SKM-1 treated with dmso at 0.1 percent for 144 hours (cell line): ENCODE measurements at regions not wholly inside any gene's neighbourhood (a gene's known extent, or its start where the extent isn't known, plus 50 kb on each side); places are given as distances from the start of the nearest gene placed in this dataset.

ENCODE experiments used
- DNase-seq: peaks from one replicate; lab custom pipeline; 2025; ENCODE audit not compliant: unreplicated experiment; lab: John Stamatoyannopoulos, UW

DNA sequence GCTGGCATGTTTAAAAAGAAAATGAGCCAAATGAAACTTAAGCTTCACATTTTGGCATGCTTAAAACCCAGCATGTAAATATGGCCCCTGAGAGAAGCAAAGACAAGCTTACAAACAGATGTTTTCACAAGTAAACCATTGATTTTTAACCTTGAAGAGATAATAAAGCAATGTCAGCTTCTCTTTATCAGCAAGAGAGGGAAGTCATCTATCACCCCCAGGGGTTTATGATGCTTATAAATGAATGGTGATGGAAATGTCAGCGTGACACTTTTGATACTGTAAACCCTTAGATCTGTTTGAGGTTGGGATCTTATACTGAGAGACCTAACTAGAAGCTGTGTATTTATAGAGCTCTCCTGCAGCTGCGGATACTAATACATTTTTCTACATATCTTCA lies 471.3 kb downstream of the PLA2G4A start:
- DNase-seq = no peak

DNA sequence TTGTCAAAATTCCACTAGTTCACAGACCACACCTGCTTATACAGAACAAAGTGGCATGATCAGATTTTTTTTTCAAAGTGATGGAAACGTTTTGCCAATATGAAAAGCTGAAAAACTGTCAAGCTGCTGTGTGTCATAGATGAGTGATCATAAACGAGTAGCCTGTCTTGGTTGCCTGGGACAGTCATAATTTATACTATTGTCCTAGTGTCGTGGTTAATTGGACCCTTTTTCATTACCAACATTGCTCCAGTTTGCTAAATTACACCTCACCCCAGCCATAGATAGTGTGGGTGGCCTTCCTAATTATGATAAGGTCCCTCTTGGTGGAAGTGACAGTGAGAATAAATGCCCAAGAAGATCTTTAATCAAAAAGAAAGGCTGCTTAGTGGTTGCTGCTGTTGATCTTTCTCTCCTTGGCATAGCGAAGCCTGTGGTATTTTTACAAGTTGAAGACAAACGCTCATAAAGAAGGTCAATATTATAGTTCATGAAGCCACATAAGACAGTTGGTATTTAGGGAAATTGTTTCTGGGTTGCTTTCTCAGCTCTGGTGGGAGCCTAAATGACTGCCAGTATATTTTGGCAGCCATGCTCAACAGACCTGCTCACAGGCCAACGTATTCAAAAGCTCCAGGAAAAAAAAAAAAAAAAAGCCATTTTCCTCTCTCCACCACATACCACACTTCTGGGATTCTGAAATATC lies 478.1 kb downstream of the PLA2G4A start:
- no peak for DNase-seq

DNA sequence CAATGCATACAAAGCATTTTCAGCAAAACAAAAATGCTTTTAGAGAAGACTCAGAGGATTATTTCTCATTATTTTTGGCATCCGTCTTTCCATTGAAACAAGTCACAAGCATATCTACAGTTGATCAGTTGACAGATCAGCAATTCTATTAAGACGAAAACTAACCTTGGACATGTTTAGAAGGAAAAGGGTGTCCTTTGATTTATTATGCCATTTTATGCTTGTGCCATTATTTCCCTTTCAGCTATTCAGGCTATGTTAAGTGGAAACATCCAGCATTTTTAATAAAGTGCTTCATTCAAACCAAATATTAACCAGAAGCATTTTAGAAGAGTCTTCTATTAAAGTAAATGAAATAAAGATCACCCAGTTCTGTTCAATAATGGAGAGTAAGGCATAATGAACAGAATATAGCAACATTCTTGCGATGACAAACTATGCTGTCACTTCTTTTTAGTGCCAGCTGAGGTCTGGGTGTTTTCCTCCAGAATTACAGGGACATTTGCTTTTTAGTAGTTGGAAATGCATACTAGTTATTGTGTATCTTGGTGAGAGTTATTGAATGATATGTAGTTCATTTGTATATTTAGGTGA lies 481.4 kb downstream of the PLA2G4A start:
- no peak for DNase-seq

DNA sequence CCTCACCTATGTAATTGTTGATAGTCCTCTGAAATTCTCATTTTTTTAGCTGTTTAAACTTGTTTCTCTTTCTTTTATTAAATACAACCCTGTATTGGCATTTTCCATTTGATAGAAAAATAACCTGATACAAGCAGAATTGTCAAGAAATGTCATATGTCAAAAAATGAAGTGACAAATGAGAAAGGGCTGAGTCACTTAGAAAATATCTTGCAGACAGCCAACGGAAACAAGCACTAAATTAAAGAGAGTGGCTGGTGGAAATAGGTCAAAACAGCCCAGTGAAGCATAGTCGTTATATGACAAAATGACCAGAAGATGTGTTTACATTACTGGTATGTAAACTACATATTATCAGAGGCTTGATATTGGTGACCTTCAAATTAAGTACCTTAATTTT lies 484.4 kb downstream of the PLA2G4A start:
- no peak for DNase-seq

DNA sequence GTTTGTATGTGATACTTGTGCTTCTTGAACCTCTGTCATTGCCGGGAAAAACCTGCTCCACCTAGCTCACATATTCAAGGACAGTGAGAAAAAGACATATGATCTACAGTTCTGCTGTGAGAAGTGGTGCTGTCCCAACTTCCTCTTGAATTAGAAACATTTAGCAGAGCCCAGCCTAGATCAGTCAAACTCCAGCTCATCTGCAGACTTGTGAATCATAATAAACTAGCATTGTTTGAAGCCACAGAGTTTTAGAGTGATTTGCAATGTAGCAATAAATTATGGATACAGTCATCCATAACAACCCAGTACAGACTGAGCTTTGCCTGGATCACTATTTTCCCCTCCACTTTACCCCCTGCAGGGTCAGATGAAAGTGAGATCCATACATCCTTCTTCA lies 497.8 kb downstream of the PLA2G4A start:
- no peak for DNase-seq

DNA sequence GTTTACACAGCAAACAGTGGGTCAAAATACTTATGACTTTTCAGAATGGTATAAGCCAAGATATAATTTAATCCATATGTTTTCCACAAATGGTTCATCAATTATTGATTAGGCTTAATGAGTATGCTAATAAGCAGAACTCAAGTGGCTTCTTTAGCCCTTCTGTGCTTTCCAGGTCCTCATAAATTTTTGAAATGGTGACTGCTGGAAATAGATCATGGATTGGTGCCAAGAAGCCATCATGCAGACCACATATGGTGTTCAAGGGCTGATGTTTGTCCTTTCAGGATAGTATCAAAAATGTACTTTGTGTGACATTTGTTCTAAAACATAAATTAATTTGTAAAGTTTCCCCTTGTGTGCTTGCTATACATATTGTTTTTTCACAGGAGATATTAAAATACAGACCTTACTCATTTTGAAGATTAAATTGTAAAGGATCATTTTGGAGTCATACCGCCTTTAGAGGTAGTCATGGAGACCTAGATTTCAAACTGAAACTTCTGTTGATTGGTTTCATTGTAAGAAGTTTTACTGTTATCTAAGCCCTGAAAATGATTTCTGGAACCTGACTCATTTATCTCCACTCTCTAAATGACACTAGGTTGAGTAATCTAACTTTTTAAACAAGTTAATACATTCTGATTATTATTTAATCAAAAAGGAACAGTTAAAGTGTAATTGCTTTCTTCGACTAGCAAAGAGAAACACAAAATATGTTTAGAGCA lies 507.9 kb downstream of the PLA2G4A start:
- no peak for DNase-seq

DNA sequence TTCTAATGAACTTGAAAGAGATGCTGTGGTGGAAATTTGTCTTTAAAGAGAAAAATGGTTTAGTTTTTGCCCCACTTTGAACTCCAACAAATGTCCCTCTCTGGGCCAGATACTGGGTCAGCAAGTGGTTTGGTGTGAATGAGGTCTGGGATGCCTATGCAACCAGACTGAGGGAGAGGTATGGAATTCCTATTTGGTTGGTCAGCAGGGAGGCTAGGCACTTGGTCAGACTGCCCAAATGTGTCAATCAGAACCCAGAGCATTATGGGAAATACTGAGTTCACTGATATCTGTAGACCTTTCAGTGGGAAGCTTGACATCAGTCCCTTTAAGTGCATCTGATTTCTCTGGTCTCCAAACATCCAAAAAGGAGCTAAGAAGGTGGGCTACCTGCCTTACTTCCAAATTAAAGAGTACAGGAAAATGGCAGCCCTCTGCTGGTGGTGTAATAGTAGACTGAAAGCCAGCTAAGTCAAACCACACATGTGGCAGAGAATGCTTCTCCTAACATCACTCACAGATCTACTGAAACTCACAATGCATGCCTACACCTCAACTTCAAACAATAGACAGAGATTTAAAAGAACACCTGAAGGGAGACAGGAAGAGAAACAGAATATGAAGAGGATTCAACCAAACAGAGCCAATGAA lies 510.1 kb downstream of the PLA2G4A start:
- DNase-seq = no peak

DNA sequence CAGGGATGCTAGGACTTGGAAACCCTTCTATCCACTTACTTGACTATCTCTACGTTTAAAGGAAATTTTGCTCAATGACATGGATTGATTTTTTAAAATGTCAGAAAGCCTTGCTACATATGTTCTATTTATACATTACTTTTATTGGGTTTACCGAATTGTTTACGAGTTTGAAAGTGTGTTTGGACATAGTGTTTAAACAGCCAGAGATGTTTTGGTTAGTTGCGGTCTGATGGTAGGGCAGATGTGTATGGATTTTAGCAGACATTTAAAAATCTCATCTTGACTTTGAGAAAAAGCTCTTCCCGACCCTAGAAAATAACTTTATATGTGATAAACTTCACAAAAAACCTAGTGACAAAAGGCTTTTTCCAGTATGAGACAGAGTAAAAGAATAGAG lies 513.7 kb downstream of the PLA2G4A start:
- DNase-seq = no peak

DNA sequence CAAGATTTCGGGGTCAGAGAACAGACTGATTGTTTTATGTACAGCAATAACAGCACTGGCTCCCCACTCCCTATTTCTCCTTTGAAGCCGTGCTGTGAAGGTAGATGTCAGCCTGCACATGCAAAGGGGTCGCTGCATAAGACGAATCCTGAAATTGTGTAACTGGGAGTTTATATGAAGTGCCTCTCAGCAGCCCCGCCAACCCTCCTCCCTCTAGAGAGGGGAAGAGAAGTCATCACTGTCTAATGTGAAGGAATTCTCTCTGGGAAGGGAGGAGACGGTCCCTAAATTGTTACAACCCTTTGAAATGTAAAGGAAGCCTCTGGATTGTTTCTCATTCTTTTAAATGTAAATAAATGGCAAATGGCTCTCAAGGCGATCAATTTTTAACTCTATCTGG lies 545.3 kb downstream of the PLA2G4A start:
- DNase-seq = no peak

DNA sequence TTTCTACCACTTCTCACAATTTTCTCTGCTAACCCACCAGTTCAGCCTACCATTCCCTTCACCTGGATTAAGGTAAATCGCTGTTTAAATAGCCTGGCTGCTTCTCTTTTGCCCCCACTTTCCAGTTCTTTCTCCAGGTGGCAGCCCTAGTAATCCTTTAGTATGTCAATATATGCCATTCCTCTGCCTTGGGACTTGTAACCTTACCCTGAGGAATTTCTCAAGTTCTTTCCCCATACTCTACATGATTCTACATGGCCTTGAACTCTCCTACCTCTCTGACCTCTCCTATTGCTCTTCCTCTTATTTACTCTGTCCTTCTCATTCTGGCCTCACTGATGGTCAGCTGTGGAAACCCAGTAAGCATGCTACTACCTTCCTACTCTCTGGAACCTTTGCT lies 546.0 kb downstream of the PLA2G4A start:
- DNase-seq = no peak

DNA sequence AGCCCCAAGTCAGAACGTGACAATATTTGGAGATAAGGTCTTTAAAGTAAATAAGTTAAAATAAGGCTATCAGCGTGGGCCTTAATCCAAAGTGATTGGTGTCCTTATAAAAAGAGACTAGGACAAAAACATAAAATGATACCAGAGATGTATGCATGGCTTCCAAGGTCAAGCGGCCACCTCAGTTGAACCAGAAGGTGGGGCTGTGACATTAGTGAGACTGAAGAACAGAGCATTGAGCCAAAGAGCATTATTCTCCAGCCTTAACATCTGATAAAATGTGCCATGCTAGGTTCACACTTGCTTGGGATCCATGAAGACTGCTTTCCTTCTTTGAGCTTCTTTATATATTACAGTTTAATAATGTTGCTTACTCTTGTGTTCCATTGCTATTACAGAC lies 554.6 kb downstream of the PLA2G4A start:
- no peak for DNase-seq

DNA sequence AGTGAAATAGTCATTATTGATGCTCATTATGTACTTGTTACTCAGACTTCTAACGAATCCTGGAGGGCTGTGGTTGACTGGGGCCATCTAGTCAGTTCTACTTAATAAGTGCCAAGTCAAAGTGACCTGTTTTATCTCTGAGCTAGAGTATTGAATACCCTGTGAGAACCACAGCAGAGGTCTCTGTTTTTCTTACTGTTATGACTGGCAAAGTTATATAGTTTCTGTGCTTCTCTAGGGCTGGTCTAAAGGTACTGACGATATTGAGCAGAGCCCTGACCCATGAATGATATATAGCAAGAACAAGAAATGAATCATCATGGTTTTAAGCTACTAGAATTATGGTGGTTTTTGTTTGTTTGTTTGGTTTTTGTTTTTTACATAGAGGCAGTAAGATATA lies 555.8 kb downstream of the PLA2G4A start:
- no peak for DNase-seq

DNA sequence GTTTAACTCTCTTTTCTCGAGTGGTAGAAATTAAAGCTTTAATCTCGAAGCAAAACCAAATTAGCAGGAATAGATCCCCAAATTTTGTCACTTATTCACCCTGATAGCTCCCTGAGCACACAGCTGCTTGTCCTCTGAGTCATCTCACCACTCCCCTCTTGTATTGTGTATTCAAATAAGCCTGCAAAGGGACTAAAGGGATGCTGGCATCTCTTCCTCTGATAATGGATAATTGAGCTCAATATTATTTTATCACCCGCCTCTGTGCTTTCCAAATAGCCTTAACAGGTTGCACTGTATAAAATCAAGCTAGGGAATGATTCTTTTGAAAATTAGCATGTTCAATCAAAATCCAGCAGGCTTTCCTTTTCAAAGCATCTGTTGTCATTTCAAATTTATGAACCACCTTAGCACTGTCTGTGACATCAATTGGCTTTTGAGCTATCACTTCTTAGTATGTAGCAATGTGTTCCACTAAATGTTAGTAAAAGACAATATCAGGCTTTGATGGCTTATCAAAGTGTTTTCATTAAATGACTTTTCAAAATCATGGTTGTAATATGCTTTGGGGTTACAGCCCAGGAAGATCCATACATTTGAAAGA lies 561.6 kb downstream of the PLA2G4A start:
- no peak for DNase-seq

DNA sequence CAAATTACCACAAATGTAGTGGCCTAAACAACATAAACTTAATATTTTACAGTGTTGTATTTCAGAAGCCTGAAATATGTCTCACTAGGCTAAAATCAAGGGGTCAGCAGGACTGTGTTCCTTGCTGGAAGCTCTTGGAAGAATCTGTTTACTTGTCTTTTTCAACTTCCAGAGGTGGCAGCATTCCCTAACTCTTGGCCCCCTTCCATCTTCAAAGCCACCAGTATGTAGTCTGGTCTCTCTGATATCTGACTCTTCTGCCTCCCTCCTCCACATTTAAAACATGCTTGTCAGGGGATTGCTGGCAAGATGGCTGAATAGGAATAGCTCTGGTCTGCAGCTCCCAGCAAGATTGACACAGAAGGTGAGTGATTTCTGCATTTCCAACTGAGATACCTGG lies 567.5 kb downstream of the PLA2G4A start:
- no peak for DNase-seq

DNA sequence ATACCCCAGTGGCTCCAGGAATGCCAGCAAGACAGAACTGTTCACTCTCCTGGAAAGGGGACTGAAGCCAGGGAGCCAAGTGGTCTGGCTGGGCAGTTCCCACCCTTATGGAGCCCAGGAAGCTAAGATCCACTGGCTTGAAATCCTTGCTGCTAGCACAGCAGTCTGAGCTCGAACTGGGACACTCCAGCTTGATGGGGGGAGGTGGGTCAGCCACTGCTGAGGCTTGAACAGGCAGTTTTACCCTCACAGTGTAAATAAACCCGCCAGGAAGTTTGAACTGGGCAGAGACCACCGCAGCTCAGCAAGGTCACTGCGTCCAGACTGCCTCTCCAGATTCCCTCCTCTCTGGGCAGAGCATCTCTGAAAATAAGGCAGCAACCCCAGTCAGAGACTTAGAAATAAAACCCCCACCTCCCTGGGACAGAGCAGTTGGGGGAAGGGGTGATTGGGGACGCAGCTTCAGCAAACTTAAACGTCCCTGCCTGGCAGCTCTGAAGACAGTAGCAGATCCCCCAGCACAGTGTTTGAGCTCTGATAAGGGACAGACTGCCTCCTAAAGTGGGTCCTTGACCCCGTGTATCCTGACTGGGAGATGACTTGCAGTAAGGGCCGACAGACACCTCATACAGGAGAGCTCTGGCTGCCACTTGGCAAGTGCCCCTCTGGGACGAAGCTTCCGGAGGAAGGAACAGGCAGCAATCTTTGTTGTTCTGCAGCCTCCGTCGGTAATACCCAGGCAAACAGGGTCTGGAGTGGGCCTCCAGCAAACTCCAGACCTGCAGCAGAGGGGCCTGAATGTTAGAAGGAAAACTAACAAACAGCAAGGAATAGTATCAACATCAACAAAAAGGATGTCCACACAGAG lies 568.4 kb downstream of the PLA2G4A start:
- DNase-seq = no peak

DNA sequence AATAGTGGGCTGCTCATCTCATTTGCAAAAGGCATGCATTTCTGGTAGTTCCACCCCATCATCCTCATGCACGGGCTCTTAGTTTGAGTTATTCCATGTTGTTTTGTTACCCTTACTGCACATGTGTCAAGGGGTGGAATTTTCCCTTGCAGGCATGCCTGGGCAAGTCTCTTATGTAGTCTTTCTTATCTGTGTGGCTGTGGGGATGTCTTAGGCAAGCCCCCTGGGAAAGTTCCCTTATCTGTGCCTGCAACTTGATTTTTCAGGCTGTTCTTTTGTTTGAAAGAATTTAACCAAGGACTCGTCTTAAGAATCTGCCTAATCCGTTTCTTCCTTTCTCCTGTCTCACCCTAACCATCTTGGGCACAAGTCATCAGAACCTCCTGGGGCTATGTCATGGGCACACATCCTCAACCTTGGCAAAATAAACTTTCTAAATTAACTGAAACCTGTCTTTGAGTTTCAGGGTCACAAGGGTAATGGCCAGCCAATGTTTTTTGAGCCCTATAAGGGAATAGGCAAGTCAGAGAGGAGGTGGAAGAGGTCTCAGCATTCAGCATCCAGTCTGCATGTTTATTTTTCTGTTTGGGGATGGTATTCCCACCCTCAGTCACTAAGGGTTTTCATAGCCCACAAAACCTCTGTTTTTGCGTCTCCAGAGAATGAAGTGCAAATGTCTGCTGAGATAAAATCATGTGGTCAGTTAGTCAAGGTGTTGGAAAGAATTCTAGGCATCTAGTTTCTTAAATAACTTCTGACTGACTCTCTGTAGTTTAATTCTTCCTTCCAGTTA lies 579.7 kb downstream of the PLA2G4A start:
- DNase-seq = no peak

DNA sequence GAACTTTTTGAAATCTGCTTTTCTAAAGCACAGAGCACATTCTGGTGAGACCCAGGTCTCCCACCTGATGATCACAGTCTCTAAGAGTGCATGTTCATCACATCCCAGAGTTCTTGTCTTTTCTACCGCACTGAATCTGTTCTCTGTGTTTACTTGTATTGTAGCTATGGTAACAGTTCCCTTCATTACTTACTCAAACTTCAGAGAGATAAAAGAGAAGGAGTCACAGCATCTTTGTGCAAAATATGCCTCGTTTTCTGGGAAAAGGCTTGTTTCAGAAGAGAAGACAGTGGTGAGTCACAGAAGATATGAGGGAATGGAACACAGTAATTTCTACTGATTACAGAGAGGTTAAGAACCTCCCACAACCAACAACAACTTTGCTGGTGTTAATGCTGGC lies 580.6 kb downstream of the PLA2G4A start:
- DNase-seq = no peak

DNA sequence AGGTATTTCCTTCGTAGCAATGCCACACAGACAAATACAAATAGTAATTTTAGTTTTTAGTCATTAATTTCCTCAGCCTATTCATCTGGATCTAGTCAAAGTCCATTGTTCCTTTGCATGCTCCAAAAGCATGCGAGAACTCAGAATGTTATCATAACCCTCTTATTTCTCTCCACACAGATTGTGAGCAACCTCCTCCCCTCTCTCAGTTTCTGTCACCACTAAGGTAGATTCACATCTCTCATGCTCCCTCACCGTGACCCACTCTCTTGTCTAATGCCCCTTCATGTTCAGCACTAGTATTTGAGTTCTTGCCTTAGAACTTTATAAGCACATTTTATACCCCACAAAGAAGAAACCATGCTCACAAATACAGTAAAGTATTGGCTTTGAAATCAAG lies 582.4 kb downstream of the PLA2G4A start:
- DNase-seq = no peak

DNA sequence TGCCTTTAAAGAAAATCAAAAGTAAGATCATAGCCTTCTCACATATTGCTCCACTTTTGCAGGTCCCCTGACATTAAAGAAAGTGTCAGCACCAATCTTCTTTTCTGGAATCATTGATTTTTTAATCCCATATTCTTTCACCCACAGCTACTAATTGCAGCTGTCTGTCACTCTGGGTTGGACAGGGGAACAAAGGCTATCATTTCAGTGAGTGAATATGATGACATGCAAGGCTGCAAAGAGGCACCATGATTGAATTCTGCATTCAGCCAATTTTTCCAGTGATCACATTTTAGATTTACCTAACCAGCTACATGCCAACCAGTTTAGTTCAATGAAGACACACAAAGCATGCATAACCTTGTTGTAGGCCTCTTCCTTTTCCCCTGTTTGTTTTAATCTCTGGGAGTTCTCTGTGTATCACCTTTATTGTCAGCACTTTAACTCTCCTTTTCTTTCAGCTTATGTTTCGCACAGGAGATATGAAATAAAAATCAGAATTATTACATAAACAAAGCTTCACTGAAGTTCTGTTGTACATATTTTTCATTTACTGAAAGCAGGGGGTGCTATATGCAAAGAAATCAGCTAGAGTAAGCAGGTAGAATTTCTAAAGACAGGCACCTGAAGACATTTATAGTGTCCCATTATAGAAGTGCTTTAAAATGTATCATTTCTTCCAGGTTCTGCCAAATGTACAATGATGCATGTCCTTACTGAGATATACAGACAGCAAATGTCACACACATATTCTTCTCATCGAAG lies 584.8 kb downstream of the PLA2G4A start:
- DNase-seq = no peak
